ENCODE measurements at regions not wholly inside any gene's neighbourhood (a gene's known extent, or its start where the extent isn't known, plus 50 kb on each side); places are given as distances from the start of the nearest gene placed in this dataset.

DNA sequence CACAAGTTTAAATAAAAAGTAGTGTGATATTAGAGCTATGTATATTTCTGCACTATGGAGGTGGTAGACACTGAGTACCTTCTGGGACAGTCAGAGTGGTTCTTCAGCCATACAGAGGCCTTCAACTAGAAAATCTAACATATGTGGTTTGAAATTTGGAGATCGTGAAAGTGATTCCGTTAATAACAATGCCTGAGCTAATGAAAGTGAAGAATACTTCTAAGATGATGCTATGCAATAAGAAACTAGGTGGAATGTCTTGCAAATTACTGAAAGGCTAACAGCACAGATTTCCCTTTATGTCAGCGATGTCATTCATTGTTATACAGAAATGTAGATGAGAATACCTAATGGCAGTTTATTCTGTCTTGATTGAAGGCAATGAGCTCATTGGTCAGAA, 1984.7 kb upstream of the RAG2 start:
- RAD21 ChIA-PET (ENCODE audit: unreplicated experiment) = no interaction called here
- no peak for DNase-seq (ENCODE audit: low read depth, low spot score)
- in situ Hi-C loops (cut with MboI) = no loop called here

More for the DNA sequence above, 1984.7 kb upstream of the RAG2 start:
- POLR2A ChIA-PET = no interaction called here
- H3K4me1 ChIP-seq (ENCODE audit: control insufficient read depth, insufficient read depth, low read length) = no peaks in the 10 kb centered on the region
- no peaks in the 10 kb centered on the region for H3K9me3 ChIP-seq (replicated peaks; ENCODE audit: control insufficient read depth, insufficient read depth, low read length)
- intact Hi-C loops (cut with micrococcal nuclease; ENCODE audit: unreplicated experiment) = no loop called here
- no peaks in the 10 kb centered on the region for H4K20me1 ChIP-seq (ENCODE audit: control insufficient read depth, insufficient read depth)
- no peak for ATAC-seq
- CTCF ChIA-PET = interaction anchor here (1.0 kb wide), 1 partner anchor 9 kb away, joined by 3 read pairs; no protein-coding TSS in a partner anchor
- no peaks in the 10 kb centered on the region for H3K79me2 ChIP-seq (ENCODE audit: control insufficient read depth, insufficient read depth, low read length)
- no peak overlapping the region for H3K9ac ChIP-seq (ENCODE audit: control insufficient read depth, insufficient read depth, low read length)
- H3K4me3 ChIP-seq = no peak overlapping the region
- no TSS peak for BruUV-seq (replicated peaks)
- SMC1A ChIA-PET (ENCODE audit: uncharacterized antibody, unreplicated experiment) = interaction anchor here (0.6 to 0.8 kb wide), 2 partner anchors 10 to 11 kb away, joined by 3 read pairs; no protein-coding TSS in a partner anchor
- no peak overlapping the region for H3K27ac ChIP-seq (ENCODE audit: control insufficient read depth, insufficient read depth)
- no peaks in the 10 kb centered on the region for H3K27me3 ChIP-seq (replicated peaks in 1 of 2; ENCODE audit: control insufficient read depth in 2 of 2, insufficient read depth in 2 of 2, low read length in 1 of 2)
- no peak overlapping the region for H3K4me2 ChIP-seq (ENCODE audit: control insufficient read depth, insufficient read depth)
- TF ChIP-seq IKZF2 (IDR thresholded peaks at IDR 0.05) (no peak), RFX5 (IDR thresholded peaks at IDR 0.05; ENCODE audit: low read depth, low read length) (no peak), SUZ12 (IDR thresholded peaks at IDR 0.05; ENCODE audit: unreplicated experiment) (no peak), MYB (IDR thresholded peaks at IDR 0.05; ENCODE audit: borderline replicate concordance, low read depth, low read length) (no peak), ELK1 (IDR thresholded peaks at IDR 0.05; ENCODE audit: low read depth, low read length) (no peak), SIN3A (IDR thresholded peaks at IDR 0.05; ENCODE audit: low read depth, low read length) (no peak), CHD2 (IDR thresholded peaks at IDR 0.05; ENCODE audit: borderline replicate concordance, low read depth, low read length) (no peak), HCFC1 (IDR thresholded peaks at IDR 0.05; ENCODE audit: low read length) (no peak)
- TF ChIP-seq, protein P1, sequence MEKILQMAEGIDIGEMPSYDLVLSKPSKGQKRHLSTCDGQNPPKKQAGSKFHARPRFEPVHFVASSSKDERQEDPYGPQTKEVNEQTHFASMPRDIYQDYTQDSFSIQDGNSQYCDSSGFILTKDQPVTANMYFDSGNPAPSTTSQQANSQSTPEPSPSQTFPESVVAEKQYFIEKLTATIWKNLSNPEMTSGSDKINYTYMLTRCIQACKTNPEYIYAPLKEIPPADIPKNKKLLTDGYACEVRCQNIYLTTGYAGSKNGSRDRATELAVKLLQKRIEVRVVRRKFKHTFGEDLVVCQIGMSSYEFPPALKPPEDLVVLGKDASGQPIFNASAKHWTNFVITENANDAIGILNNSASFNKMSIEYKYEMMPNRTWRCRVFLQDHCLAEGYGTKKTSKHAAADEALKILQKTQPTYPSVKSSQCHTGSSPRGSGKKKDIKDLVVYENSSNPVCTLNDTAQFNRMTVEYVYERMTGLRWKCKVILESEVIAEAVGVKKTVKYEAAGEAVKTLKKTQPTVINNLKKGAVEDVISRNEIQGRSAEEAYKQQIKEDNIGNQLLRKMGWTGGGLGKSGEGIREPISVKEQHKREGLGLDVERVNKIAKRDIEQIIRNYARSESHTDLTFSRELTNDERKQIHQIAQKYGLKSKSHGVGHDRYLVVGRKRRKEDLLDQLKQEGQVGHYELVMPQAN (conservative IDR thresholded peaks at IDR 0.05) = no peak
- WGBS (ENCODE audit: insufficient coverage, insufficient replicate concordance, low lambda C conversion rate, missing lambda C conversion rate) = 19% methylated on average over 3 of the region's 3 CpGs
- H3K36me3 ChIP-seq (ENCODE audit: control insufficient read depth in 2 of 2, insufficient read depth in 2 of 2, low read length in 1 of 2) = no peaks in the 10 kb centered on the region
- no peak overlapping the region for H2AFZ ChIP-seq (ENCODE audit: control insufficient read depth, low read depth, low read length)
- FAIRE-seq = no peak

Data from GM12878 (cell line).